Upper lobe of left lung (tissue), 6 donors: ENCODE measurements at regions not wholly inside any gene's neighbourhood (a gene's known extent, or its start where the extent isn't known, plus 50 kb on each side); places are given as distances from the start of the nearest gene placed in this dataset.

ENCODE experiments used
- ATAC-seq, 2 donors: fragments of 200-7000 bp; cut with Tn5 transposase; one replicate each; pipeline ENCODE4 v1.9.1; 2022; ENCODE audit warnings: mild to moderate bottlenecking in 2 of 2, moderate library complexity in 2 of 2; ENCODE audit not compliant: low FRiP score in 2 of 2
- DNase-seq, 2 donors: peaks; one replicate each; pipeline ENCODE4 v3.0.0-alpha.2; 2019 to 2020
- H3K27ac ChIP-seq, 4 donors: fragments of 200-600 bp; sonication (generic); one replicate each; pipeline ENCODE4 v1.5.1; 2016 to 2019
- H3K27me3 ChIP-seq, 4 donors: fragments of 200-600 bp; sonication (generic); one replicate each; pipeline ENCODE4 v1.5.1; 2017 to 2019
- H3K36me3 ChIP-seq, 4 donors: fragments of 200-600 bp; sonication (generic); one replicate each; pipeline ENCODE4 v1.5.1; 2016 to 2019
- H3K4me1 ChIP-seq, 4 donors: fragments of 200-600 bp; sonication (generic); one replicate each; pipeline ENCODE4 v1.5.1; 2018 to 2019
- H3K4me3 ChIP-seq, 4 donors: fragments of 200-600 bp; sonication (generic); one replicate each; pipeline ENCODE4 v1.5.1; 2017 to 2019; ENCODE audit warnings: mild to moderate bottlenecking in 2 of 4, moderate library complexity in 1 of 4
- H3K9me3 ChIP-seq, 4 donors: fragments of 200-600 bp; sonication (generic); one replicate each; pipeline ENCODE4 v1.5.1; 2018 to 2019
- CTCF ChIP-seq, 6 experiments: fragments of 450-650 bp in 4 of 6; fragments of 200-600 bp in 2 of 6; sonication (generic) in 2 of 6; IDR thresholded peaks; one replicate each; pipeline ENCODE4 v1.5.1; 2016 to 2019; ENCODE audit warnings: antibody characterized with exemption in 6 of 6
- EP300 ChIP-seq, 4 donors: sonication (generic); formaldehyde crosslinking; IDR thresholded peaks; one replicate each; pipeline ENCODE4 v1.5.1; 2017; ENCODE audit warnings: antibody characterized with exemption in 4 of 4, control low read depth in 2 of 4
- POLR2A ChIP-seq, 4 donors: fragments of 450-650 bp; IDR thresholded peaks; one replicate each; pipeline ENCODE4 v1.5.1; 2016 to 2017; ENCODE audit warnings: antibody characterized with exemption in 4 of 4, mild to moderate bottlenecking in 2 of 4
- POLR2AphosphoS5 ChIP-seq, 2 donors: sonication (generic); formaldehyde crosslinking; IDR thresholded peaks; one replicate each; pipeline ENCODE4 v1.5.1; 2017; ENCODE audit warnings: antibody characterized with exemption in 2 of 2
- WGBS, 2 donors: methylation state at CpG; one replicate each; pipeline ENCODE4 v1.1.5; 2017 to 2018; 5-methylcytosine and 5-hydroxymethylcytosine counted together
- donor health status: DM: no; HTN: no; CAD: no; lungs with moderate emphysema.
- donor health status: DM: no; HTN: yes; CAD: no; lungs with severe emphysema.

- TF ChIP-seq EP300 (IDR thresholded peaks at IDR 0.05): no peak
- TF ChIP-seq POLR2A (IDR thresholded peaks at IDR 0.05): no peak
- TF ChIP-seq POLR2AphosphoS5 (IDR thresholded peaks at IDR 0.05): no peak
- TF ChIP-seq CTCF (IDR thresholded peaks at IDR 0.05): no peak
- no peak overlapping the region for H3K4me3 ChIP-seq
- H3K9me3 ChIP-seq: peaks cover 0 to 16% (median 7%) of the 10 kb centered on the region in 4 donors
- no peak overlapping the region for H3K27ac ChIP-seq
- 80 to 88% methylated on average over 2 of the region's 2 CpGs for WGBS, 2 donors
- no peaks in the 10 kb centered on the region for H3K27me3 ChIP-seq
- ATAC-seq: no peak
- no peak for DNase-seq
- H3K36me3 ChIP-seq: no peaks in the 10 kb centered on the region
- H3K4me1 ChIP-seq: peaks cover 8 to 20% (median 17%) of the 10 kb centered on the region in 4 donors
These were observed 96.0 kb upstream of the POU3F1 start for GRCh38 chr1:38142606-38143005.

DNA sequence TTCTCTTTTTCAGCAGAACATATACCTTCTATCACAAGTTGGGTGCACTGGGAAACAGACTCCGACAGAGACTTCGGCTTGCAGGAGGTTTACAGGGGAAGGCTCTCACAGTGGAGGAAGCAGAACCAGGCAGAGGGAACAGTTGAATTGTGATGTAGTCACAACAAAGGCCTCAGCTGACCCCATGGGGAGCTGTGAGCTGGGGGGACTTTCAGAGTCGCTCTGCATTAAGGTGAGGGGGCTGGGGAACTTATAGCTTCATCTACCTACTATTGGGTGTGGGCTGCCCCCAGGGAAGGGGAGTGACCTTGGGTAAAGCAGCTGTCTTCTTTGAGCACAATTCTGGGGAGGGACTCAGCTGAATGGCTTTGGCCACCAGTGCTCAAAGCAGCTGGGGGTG lies 94.9 kb upstream of the POU3F1 start:
- 53 to 61% methylated on average over 3 of the region's 3 CpGs for WGBS, 2 donors
- DNase-seq (no peak), ATAC-seq (no peak)
- Histone ChIP-seq H3K27me3 (no peaks in the 10 kb centered on the region), H3K4me1 (peaks cover 8 to 20% (median 17%) of the 10 kb centered on the region in 4 donors), H3K36me3 (no peaks in the 10 kb centered on the region), H3K9me3 (peaks cover 0 to 12% (median 5%) of the 10 kb centered on the region in 4 donors), H3K27ac (no peak overlapping the region), H3K4me3 (no peak overlapping the region)
- TF ChIP-seq CTCF (IDR thresholded peaks at IDR 0.05): no peak
- TF ChIP-seq EP300 (IDR thresholded peaks at IDR 0.05): no peak
- no peak for TF ChIP-seq POLR2A (IDR thresholded peaks at IDR 0.05)
- TF ChIP-seq POLR2AphosphoS5 (IDR thresholded peaks at IDR 0.05): no peak

DNA sequence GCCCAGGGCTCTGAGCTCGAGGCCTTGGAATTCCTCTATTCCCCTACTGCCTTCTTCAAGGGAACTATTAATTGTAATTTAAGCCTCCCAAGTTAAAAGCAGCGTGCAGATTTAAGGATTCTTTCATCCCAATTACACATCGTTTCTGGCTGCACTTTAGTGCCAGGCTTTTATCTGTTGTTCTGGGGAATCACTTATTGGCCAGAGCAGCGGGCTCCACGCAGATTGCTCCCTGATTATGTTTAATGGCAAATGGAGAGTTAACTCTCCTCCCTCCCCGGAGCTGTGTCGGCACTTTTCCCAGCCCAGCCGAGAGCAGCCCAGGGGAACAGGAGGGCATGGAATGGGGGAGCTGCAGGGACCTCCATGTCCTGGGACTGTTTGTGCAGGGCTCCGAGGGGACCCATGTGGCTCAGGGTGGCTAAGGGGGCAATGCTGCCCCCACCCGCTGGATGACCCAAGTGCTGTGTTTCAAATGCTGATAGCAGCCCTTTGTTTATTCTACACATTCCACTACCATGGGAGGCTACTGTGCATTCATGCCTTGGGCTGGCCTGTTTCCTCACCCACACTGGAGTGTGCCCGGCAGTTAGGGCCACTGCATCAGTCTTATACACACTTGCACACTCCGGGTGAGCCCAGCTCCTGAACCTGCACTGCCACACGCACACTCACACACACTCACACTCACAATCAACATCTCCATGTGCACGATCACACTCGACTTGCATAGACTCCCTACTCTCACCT lies 93.3 kb upstream of the POU3F1 start:
- Histone ChIP-seq H3K36me3 (no peaks in the 10 kb centered on the region), H3K4me3 (no peak overlapping the region), H3K27ac (no peak overlapping the region), H3K9me3 (no peaks in the 10 kb centered on the region), H3K4me1 (peaks cover 8 to 20% (median 17%) of the 10 kb centered on the region in 4 donors), H3K27me3 (peaks cover 0 to 2% (median under 1%) of the 10 kb centered on the region in 4 donors)
- WGBS, 2 donors: 24 to 31% methylated on average over 12 to 14 of the region's 15 CpGs
- ATAC-seq (peak; percentile 3 to 23), DNase-seq (peak in 1 of 2 donors; percentile 4)
- TF ChIP-seq POLR2A (IDR thresholded peaks at IDR 0.05): no peak
- TF ChIP-seq EP300 (IDR thresholded peaks at IDR 0.05): no peak
- no peak for TF ChIP-seq POLR2AphosphoS5 (IDR thresholded peaks at IDR 0.05)
- no peak for TF ChIP-seq CTCF (IDR thresholded peaks at IDR 0.05)

- H3K9me3 ChIP-seq: no peaks in the 10 kb centered on the region
- 41 to 42% methylated on average over 2 to 6 of the region's 6 CpGs for WGBS, 2 donors
- peak; percentile 43 to 82 for DNase-seq
These were observed 92.1 kb upstream of the POU3F1 start for GRCh38 chr1:38138498-38139233.

More at GRCh38 chr1:38138498-38139233, 92.1 kb upstream of the POU3F1 start:
- peak; percentile 86 to 87 for ATAC-seq
- Histone ChIP-seq H3K4me1 (peaks cover 8 to 20% (median 17%) of the 10 kb centered on the region in 4 donors), H3K27me3 (peaks cover 0 to 7% (median 2%) of the 10 kb centered on the region in 4 donors), H3K27ac (peak overlapping the region in 1 of 4 donors; percentile 28), H3K4me3 (no peak overlapping the region), H3K36me3 (no peaks in the 10 kb centered on the region)
- TF ChIP-seq CTCF (IDR thresholded peaks at IDR 0.05): peak in 5 of 6 experiments; percentile 13 to 67 (median 23)
- TF ChIP-seq POLR2AphosphoS5 (IDR thresholded peaks at IDR 0.05): no peak
